ENCODE measurements at regions not wholly inside any gene's neighbourhood (a gene's known extent, or its start where the extent isn't known, plus 50 kb on each side); places are given as distances from the start of the nearest gene placed in this dataset.

DNA sequence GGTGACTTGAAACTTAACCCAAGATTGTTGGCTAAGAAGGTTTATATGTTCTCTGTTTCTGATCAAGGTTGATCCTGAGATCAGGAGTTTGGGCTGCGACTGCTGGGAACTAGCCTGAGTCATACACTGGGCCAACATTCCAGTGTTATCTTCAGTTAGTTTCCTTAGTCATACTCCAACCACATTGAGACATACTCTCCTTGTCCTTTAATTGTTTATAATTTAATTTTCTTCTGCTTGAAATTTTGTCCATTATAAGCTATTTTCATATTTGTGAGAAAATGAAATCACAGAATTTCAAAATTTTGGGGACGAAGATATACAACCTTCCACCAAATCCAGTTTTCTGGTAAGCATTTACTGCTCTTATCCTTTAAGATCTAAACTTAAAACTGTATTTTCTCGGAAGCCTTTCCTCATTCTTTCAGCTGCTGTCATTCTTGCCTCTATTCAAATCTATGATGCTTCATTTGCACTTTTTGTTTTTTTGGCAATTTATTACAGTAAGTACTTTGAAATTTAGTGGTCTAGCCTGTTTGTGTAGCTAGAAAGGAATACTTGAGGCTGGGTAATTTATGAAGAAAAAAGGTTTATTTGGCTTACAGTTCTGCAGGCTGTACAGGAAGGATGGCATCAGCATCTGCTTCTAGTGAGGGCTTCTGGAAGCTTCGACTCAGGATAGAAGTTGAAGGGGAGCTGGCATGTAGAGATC, 63.4 kb upstream of the POT1 start:
- Histone ChIP-seq H3K36me3 (ENCODE audit: control insufficient read depth, insufficient read depth, low read length) (no peaks in the 10 kb centered on the region), H3K9me3 (ENCODE audit: control insufficient read depth, low read depth, low read length) (no peaks in the 10 kb centered on the region), H3K4me3 (ENCODE audit: low read length) (no peak overlapping the region), H3K27me3 (ENCODE audit: control insufficient read depth, insufficient read depth, low read length) (no peaks in the 10 kb centered on the region), H3K27ac (ENCODE audit: low read length) (no peak overlapping the region), H3K4me1 (ENCODE audit: control insufficient read depth, insufficient read depth, low read length) (no peaks in the 10 kb centered on the region)
- no peak for DNase-seq
- WGBS (ENCODE audit: insufficient coverage, low lambda C conversion rate) = 90% methylated on average over 2 of the region's 4 CpGs

GRCh38 chr7:124989911-124990310, 60.3 kb upstream of the POT1 start:
- Histone ChIP-seq H3K9me3 (ENCODE audit: control insufficient read depth, low read depth, low read length) (no peaks in the 10 kb centered on the region), H3K27me3 (ENCODE audit: control insufficient read depth, insufficient read depth, low read length) (no peaks in the 10 kb centered on the region), H3K4me1 (ENCODE audit: control insufficient read depth, insufficient read depth, low read length) (no peaks in the 10 kb centered on the region), H3K27ac (ENCODE audit: low read length) (no peak overlapping the region), H3K36me3 (ENCODE audit: control insufficient read depth, insufficient read depth, low read length) (no peaks in the 10 kb centered on the region), H3K4me3 (ENCODE audit: low read length) (no peak overlapping the region)
- WGBS (ENCODE audit: insufficient coverage, low lambda C conversion rate) = no CpG with 5 or more reads among the region's 1 CpG
- no peak for DNase-seq

Data from large intestine (tissue), 3 donors.